GM23248 (cell line): ENCODE measurements at regions not wholly inside any gene's neighbourhood (a gene's known extent, or its start where the extent isn't known, plus 50 kb on each side); places are given as distances from the start of the nearest gene placed in this dataset.

Source experiments
- EZH2 ChIP-seq: fragments of 200-600 bp; sonication (generic); IDR thresholded peaks from 2 replicates; pipeline ENCODE4 v1.6.1; 2018; ENCODE audit warnings: antibody characterized with exemption, mild to moderate bottlenecking; ENCODE audit not compliant: insufficient read depth, poor library complexity, severe bottlenecking
- EZH2phosphoT487 ChIP-seq: fragments of 200-600 bp; sonication (generic); IDR thresholded peaks from 2 replicates; pipeline ENCODE4 v1.6.1; 2018; ENCODE audit warnings: antibody characterized with exemption, moderate library complexity, mild to moderate bottlenecking, low read depth; ENCODE audit not compliant: insufficient read depth

GRCh38 chr20:6468423-6469116 is 298.9 kb upstream of the BMP2 start:
- no peak for TF ChIP-seq EZH2phosphoT487
- TF ChIP-seq EZH2, result no peak
